HFF-Myc (cell line): ENCODE measurements at regions not wholly inside any gene's neighbourhood (a gene's known extent, or its start where the extent isn't known, plus 50 kb on each side); places are given as distances from the start of the nearest gene placed in this dataset.

Source experiments
- DNase-seq: peaks from one replicate; pipeline ENCODE4 v3.0.0-alpha.2; 2011; ENCODE audit warnings: low read depth; ENCODE audit errors: extremely low read depth
- H3K4me3 ChIP-seq: replicated peaks from 2 replicates; pipeline ENCODE4 v1.5.1; 2011; ENCODE audit warnings: low read depth, mild to moderate bottlenecking, control low read depth, low read length
- TF ChIP-seq, protein P1 (sequence below): IDR thresholded peaks from 2 replicates; pipeline ENCODE4 v1.5.1; 2012; ENCODE audit warnings: mild to moderate bottlenecking, low read depth, low read length, control low read depth; ENCODE audit errors: missing control alignments

DNA sequence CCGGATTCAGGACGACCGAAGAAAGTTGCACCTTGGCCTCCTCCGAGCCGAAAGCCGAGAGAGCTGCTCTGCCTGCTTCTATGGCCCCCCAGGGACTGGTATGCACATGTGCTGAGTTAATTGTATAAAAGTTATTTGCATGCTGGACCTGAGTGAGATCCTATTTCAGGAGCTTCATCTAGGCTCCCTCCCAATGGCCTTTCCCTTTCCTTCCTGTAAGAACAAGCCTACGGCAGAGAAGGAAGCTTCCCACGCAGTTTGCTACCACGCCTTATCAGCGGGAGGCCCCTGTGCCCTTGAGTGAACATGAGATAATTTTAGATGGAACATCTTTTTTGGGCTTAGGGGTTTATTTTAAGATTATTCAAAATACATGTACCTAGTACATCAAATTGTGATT is 65.9 kb downstream of the RIN2 start:
- TF ChIP-seq, protein P1, sequence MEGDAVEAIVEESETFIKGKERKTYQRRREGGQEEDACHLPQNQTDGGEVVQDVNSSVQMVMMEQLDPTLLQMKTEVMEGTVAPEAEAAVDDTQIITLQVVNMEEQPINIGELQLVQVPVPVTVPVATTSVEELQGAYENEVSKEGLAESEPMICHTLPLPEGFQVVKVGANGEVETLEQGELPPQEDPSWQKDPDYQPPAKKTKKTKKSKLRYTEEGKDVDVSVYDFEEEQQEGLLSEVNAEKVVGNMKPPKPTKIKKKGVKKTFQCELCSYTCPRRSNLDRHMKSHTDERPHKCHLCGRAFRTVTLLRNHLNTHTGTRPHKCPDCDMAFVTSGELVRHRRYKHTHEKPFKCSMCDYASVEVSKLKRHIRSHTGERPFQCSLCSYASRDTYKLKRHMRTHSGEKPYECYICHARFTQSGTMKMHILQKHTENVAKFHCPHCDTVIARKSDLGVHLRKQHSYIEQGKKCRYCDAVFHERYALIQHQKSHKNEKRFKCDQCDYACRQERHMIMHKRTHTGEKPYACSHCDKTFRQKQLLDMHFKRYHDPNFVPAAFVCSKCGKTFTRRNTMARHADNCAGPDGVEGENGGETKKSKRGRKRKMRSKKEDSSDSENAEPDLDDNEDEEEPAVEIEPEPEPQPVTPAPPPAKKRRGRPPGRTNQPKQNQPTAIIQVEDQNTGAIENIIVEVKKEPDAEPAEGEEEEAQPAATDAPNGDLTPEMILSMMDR = no peak
- DNase-seq = no peak
- H3K4me3 ChIP-seq = no peak overlapping the region

DNA sequence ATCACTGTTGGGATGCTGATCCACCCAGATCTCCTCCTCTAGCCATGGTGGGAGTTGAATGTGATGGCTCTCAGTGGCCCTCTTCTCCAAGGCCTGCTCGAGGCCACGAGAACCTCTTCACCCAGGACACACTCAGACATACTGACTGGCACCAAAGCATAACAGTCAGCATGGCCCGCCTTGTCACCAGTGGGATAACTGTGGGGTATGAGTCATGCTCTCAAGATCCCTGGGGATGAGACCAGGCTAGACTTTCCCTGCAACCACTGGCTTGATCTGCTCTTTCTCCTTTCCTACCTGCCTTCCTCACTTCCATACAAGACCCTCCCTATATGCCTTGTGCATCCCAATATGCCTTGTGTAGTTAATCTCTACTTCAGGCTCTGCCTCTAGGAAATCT is 66.8 kb downstream of the RIN2 start:
- no peak overlapping the region for H3K4me3 ChIP-seq
- no peak for DNase-seq
- TF ChIP-seq, protein P1 = no peak

DNA sequence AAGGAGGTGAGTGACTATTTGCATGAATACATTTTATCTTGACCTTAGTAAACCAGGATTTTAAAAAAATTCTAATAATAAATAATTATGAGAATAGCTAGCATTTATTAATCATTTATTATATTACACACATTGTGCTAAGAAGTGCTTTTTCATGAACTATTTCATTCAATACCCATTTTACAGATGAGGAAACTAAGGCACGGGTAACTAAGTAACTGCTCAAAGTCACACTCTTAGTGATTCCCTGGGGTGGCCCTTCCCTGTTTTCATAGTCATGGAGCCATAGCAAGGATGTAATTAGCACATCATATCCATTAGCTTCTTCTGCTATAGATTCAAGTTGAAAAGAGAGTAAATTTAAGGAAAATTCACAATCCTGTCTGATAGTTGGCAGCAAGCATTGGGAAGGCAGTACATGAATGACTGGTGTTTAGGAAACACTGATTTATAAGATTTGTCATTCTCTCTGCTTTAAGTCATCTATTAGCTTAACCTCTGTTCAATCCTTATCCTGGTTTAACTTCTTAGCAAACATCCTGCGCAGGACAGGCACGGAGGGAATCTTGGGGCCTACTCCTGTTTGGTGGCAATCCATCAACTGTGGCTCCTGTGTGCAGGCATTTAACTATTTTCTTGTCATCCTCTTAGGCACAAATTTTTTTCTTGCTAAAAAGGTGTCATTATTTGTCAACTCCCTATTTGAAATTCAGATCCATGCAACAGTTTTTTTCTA is 68.3 kb downstream of the RIN2 start:
- no peak overlapping the region for H3K4me3 ChIP-seq
- no peak for DNase-seq

DNA sequence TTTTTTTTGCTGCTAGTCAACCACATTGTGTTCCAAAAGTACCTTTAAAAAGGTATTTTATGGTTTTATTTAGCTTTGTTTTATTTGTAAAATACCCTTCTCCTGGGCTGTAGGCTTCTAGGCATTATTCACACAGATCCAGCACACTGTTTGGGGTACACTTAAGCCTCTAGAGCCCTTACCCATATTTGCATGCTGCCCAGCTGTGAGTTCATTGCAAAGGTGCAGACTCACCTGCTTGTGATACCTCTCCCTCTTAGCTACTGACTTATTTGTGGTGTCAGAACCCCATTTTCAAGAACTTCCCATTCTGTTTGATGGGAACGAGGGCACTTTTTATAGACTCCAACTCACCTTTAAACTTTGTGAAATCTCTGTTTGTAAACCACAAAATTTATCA is 69.8 kb downstream of the RIN2 start:
- TF ChIP-seq, protein P1 = no peak
- no peak overlapping the region for H3K4me3 ChIP-seq

More for the DNA sequence above, 68.3 kb downstream of the RIN2 start:
- TF ChIP-seq, protein P1 = no peak

DNA sequence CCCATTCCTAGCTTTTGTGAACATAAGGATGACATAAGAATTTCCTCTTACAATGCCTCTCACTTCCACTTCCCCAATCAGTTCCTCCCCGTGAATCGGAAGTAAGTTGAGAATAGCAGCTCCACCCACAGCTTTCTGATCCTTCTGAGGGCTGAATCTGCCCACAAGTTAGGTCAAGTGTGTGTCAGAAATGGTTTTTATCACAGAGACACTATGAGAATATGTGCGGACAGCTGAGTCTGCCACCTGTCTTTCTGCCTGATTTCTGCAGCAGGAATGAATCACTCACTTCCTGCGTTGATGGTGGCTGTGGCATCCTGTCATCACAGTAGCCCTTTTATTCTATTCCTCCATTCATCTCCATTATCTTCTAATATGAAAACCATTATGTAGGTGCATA is 70.2 kb downstream of the RIN2 start:
- no peak for DNase-seq
- H3K4me3 ChIP-seq = no peak overlapping the region
- TF ChIP-seq, protein P1 = peak; percentile 23

More for the DNA sequence above, 69.8 kb downstream of the RIN2 start:
- no peak for DNase-seq

DNA sequence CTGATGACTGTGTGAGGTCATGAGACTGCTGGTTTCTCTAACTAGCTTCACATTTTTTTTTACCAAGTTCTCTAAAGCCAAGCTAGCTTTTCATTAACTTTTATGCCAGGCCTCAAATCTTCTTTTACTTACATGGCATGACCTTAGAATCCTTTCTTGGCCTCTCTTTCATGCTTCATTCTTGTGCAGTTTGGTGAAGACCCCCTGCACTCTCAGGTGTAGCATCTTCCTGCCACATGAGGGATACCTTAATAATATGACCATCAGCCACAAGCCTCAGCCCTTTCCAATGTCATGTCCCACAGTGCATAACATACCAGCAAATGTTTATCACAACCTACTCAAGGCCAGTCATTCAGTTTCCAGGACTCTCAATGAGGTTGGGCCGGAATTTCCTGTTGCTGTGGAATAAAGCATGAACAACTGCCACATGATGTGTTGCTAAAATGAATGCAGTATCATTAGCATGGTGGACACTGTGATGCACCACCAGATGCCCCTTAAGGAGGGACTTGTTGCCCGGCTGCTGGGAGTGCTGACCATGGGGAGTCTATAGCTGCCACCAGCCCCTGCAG is 72.2 kb downstream of the RIN2 start:
- no peak overlapping the region for H3K4me3 ChIP-seq
- no peak for DNase-seq
- TF ChIP-seq, protein P1 = no peak

DNA sequence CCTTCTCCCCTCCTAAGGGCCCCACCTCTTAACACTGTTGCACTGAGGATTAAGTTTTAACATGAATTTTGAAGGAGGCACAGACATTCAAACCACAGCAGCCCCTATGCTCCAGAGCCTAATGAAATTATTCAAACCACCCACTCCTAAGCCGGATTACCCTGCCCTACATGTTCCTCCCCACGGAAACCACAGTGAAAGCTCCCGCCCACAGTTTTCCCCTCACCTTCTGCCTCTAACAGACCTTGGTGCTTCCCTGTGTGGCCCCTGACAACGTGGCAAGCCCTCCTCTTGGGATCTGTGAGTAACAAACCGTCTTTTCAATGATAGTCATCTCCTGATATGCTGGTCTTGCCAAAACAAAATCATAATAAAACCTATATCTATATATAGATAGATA is 74.8 kb downstream of the RIN2 start:
- DNase-seq = no peak
- TF ChIP-seq, protein P1 = no peak
- H3K4me3 ChIP-seq = no peak overlapping the region
